ENCODE measurements at regions not wholly inside any gene's neighbourhood (a gene's known extent, or its start where the extent isn't known, plus 50 kb on each side); places are given as distances from the start of the nearest gene placed in this dataset.
"Not testable (repeated sequence)": the region's sequence is repeated elsewhere in the genome, so short reads cannot be mapped to it uniquely, and the experiment has no call there.

DNA sequence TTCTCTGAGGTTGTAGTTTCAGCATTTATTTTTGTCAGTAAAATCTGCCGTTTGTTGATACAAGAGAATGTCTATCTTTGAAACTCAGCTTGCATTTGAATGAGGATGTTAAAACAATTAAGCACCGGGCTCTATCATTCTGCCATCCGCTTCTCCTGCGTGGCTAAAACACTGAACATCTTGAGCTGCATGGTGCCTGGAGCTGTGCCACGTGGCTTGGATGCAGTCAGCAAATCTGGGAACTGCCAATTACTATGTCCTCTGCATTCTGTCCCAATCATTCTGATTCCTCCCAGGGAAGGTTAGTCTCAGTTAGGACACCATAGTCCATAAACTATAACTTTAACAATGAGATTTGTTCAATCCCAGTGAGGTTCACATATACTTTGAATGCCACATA is 598.4 kb downstream of the FBXO15 start:
- DNase-seq, result no peak
- intact Hi-C loops (cut with DNase I, micrococcal nuclease), result no loop called here
- no peak for ATAC-seq

DNA sequence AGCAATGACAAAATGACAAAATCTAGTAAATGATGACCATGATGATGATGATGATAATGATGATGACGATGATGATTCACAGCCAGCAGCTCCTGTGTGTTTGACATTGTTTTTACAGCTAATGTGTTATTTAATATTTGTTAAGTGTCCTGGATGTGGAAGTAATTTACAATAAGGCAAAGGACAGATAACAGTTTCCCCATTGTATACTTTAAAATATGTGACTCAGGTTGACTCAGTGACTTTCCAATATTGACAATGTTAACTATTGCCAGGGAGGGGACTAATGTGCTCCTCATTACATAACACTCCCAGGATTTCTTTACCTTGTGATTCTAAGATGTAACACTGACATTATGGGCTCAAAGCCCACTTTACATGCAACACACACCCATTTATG is 602.2 kb downstream of the FBXO15 start:
- ATAC-seq (no peak), DNase-seq (no peak)
- intact Hi-C loops (cut with DNase I, micrococcal nuclease), result no loop called here

DNA sequence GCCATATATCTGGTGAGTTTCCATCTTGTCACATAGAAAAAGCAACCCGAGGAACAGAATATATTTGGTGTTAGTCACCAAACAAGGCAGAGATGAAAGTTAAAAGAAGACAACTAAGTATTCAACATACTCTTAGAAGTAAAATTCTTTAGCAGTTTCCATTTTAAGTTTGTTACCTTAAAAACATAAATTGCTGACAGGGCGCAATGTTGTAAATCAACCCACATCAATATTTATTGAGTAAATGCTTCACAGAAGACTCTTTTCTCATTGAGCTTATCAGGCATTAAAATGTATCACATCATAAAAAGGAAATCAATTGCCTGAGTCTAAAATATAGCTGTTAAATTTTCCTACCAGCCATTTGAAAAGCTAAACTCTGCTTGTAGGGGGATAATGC is 603.0 kb downstream of the FBXO15 start:
- ATAC-seq (no peak), DNase-seq (no peak)
- intact Hi-C loops (cut with DNase I, micrococcal nuclease), result no loop called here

DNA sequence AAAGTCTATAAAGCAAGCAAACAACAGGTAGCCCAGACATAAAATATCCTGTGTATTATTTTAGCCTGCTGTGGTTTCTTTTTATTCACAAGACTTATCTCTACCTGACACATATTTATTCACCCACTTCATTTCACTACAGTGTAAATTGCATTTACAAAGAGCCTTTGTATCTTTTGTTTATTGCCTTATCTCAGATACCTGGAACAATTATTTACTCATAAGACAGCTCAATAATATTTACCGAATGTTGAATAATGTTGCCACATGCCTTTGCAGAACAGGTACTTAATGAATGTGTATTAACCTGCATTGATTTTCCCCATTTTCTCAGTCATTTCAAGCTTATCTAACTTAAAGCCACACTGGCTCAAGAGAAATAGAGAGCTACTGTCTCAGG is 603.6 kb downstream of the FBXO15 start:
- ATAC-seq (no peak), DNase-seq (no peak)
- intact Hi-C loops (cut with DNase I, micrococcal nuclease), result no loop called here

DNA sequence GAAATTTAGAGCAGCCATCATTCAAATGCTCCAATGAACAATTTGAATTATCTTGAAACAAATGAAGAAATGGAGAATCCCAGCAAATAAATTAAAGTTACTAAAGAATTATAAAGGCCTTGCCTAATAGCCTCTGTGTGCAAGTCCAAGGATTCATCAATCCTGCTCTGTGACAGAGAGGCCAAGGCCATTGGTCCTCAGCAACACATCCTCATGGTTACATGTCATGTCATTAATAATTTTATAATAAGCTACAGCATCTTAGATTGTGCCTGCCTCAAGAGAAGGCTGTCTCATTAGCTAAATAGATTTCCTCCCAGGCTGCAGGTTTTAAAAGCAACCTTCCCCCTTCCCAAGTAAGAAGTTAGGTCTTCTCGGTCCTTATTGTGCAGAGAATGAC is 611.6 kb downstream of the FBXO15 start:
- DNase-seq (no peak), ATAC-seq (no peak)
- intact Hi-C loops (cut with DNase I, micrococcal nuclease), result no loop called here

DNA sequence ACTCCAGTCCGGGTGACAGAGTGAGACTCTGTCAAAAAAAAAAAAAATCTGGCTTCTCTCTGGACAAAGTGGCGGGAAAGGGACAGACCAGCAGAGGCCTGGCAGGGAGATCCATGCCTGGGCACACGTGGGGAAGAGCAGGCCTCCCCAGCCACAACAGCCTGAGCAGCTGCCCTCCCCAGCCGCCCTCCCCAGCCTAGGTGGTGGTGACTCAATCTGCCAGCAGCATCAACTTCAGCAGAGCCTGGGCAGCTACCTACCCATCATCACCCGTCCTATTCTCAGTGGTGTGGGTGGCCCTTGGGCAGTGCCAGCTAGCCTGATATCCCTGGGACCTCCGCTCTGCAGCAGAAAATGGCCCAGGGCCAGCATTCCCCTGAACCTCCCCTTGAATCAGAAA is 612.4 kb downstream of the FBXO15 start:
- no peak for DNase-seq

DNA sequence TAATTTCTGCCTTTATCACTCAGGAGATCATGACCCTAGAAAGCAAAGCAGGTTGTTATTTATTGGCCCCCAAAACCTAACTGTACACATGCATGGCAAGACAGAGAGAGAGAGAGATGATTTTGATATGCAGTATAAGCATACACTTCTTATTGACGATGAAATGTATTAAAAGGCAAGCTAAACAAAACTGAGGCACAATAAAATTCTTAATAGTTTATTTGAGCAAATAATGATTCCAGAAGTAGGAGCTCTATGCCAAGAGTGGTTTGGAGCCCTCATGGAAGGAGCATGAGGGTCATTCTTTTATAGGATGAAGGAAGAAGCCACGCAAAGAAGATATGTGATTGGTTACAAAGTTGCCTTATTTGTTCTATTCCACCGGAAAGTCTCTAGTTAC is 616.0 kb downstream of the FBXO15 start:
- intact Hi-C loops (cut with DNase I, micrococcal nuclease), result no loop called here
- no peak for ATAC-seq
- no peak for DNase-seq

More for the DNA sequence above, 612.4 kb downstream of the FBXO15 start:
- ATAC-seq, result no peak
- intact Hi-C loops (cut with DNase I, micrococcal nuclease), result no loop called here

DNA sequence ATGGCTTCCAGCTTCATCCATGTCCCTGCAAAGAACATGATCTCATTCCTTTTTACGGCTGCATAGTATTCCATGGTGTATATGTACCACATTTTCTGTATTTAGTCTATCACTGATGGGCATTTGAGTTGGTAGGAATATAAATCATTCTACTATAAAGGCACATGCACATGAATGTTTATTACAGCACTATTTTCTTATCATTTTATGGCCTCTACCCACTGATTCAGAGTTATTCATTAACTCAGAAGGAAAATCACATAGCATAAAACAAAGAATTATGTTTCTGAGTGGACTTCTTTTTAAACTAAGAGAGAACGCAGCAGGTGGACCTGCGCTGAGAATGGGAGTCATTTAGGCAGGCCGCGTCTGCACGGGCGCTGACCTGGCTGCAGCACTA is 619.6 kb downstream of the FBXO15 start:
- DNase-seq, result no peak
- intact Hi-C loops (cut with DNase I, micrococcal nuclease), result no loop called here
- ATAC-seq, result peak; percentile 73

DNA sequence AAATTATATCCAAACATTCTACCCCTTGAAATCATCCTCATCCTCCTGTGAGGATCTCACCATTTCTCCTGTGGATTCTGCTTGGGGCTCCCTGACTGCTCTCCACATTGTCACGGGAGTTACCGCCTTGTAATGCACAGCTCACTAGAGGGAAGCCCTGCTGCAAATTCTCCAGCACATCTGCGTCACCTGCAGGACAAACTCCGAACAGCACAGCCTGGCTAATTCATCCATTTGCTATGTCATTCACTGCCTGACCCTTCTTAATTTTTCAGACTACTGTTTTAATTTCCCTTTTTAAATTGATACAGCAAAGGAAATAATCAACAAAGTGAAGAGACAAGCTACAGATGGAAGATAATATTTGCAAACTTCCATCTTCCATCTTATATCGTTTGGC is 627.4 kb downstream of the FBXO15 start:
- no peak for ATAC-seq
- DNase-seq, result no peak
- intact Hi-C loops (cut with DNase I, micrococcal nuclease), result no loop called here

DNA sequence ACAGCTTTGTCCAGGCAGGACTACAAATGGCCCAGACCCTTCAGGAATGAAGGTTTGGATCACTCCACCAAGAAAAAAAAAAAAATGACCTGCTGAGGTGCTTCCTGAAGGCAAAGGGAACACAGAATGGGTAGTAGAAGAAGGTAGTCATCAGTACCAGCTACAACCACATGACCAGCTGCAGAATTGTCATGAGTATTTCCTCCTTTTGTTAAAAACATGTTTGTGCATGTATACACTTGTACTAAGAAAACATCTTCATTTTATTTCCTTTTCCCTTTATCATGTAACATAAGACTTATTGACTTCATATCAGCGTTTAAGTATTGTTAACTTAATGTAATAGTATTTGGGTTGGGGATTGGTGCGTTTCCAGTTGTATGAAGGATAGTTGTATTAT is 631.6 kb downstream of the FBXO15 start:
- intact Hi-C loops (cut with DNase I, micrococcal nuclease); ATAC-seq; DNase-seq: not testable (repeated sequence)

DNA sequence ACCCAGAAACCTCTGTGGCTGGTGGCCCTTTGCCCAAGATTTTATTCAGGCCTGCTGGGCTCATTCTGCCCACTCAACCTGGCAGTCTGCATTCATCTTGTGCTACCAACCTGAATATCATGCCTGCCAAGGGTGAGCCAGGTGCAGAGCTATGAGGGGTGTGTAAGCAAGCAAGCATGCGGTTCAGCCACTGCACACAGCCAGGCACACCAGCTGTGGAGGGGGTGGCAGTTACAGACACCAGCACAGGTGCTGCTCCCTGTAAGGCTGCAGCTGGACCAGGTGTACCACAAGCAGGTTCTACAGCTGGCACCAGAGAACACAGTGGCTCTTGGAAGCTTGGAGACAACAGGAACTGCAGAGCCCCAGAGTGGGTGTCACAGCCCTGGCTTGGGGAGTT is 633.2 kb downstream of the FBXO15 start:
- DNase-seq (no peak), ATAC-seq (no peak)
- intact Hi-C loops (cut with DNase I, micrococcal nuclease), result no loop called here

DNA sequence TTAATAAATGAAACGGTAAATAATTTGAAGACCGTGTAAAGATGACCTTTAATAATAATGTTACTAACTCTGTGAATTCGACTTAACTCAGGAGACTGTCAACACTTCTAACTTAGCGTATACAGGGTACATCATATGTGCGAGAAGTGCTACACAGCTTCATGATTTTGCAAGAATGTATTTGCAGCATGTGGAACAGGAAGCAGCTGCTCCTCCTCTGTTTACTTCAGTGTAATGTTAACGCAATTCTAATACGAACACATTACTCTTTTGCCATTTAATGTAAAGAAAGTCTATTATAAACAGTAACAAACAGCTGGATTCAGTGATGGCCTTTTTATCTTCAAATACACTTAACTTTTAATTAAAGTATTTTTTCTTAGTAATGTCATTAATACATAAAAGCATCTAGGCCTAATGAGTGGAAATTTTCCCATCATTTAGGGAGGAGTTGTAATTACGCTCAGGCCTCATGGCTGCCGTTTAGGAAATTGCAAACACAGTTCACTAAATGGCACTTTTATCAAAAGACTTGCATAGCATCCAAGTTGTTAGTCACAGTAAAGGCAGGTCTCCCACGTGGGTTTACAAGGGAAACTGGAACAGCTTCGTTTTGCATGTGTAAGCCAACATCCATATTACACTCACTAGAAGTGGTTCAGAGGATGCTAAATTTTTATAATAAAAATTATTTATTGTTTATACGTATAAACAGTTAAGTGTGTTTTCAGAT is 635.7 kb downstream of the FBXO15 start:
- intact Hi-C loops (cut with DNase I, micrococcal nuclease), result no loop called here
- no peak for DNase-seq
- ATAC-seq, result no peak

DNA sequence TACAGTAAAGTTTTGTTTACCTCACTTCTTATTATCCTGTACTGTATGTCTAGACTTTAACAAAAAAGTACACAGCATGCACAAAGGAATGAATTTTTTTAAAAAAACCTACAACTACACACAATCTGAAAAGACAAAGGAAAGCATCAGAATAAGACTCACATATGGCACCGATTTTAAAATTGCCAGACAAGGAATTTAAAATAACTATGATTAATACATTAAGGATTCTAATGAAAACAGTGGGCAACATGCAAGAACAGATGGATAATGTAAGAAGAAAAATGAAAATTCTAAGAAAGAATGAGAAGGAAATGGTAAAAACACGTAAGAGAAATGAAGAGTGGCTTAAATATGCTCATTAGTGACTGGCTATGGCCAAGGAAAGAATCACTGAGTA is 638.2 kb downstream of the FBXO15 start:
- ATAC-seq (no peak), DNase-seq (no peak)
- intact Hi-C loops (cut with DNase I, micrococcal nuclease), result no loop called here

DNA sequence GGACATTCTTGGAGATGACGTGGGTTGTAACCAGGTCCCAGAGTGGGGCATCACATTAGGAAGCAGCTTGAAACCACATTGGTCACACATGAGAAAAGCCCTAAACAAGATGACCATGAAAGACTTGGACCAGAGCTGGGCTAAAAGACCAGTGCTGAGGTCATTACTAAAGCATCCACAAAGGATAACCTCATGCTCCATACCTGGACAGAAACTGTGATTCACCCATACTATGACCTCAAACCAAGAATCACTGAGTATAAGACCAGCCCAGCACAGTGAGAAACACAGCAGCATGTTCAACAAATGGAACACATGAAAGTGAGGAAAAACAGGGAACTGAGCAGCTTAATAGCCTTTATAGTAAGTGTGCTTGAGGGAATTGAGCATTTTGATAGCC is 635.5 kb upstream of the NETO1 start:
- no peak for DNase-seq
- intact Hi-C loops (cut with DNase I, micrococcal nuclease), result no loop called here
- ATAC-seq, result no peak

DNA sequence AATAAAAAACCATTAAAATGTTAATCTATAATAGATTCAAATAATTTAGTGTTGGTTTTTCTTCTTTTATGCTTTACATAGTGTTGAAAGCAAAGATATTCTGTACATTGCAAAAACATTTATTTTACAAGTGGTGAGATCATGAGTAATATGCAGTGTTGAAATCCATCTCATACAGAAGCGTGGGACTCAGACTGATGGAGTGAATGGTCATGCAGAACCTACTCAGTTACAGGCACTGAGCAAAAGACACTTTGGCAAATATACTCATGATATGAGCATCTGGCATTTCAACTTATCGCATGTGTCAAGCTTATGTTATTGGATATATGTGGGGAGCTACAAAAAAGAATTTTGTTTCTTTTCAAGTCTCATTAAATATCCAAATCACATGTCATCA is 620.2 kb upstream of the NETO1 start:
- intact Hi-C loops (cut with DNase I, micrococcal nuclease), result no loop called here
- DNase-seq (no peak), ATAC-seq (no peak)

DNA sequence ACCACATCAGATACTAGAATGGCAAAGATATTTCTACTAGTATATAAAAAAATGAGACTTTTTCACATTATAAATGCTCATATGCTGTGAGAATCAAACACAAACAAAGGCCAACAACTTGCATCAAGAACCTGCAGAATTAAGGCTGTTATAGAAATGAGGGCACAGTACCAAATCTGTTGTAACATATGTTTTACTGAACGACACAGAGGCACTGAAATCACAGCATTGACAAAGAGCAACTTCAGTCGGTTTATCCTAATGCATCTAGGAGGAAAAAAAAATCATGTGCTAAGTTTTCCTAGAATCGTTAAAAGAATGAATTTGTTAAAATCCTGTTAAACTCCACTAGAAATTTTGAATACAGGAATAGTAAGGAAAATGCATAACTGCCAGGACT is 617.4 kb upstream of the NETO1 start:
- no peak for DNase-seq
- no peak for ATAC-seq
- intact Hi-C loops (cut with DNase I, micrococcal nuclease), result no loop called here

DNA sequence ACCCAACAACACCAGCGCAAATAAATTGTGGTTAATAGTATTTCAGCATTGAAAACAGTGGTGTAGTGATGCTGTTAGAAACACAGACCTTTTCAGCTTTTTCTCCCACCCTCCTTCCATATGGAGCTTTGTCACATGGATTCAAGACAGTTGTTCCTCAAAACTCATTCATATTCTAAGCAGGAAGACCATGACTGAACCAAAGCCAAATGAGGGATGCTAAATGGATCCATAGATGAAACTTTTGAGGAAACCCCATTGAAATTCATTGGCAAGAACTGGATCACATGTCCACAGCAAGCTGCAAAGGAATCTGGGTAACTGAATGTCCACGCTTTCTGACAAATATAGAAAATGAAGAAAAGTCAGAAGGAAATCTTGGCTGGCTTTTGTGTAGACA is 615.1 kb upstream of the NETO1 start:
- DNase-seq, result no peak
- no peak for ATAC-seq
- intact Hi-C loops (cut with DNase I, micrococcal nuclease), result no loop called here

DNA sequence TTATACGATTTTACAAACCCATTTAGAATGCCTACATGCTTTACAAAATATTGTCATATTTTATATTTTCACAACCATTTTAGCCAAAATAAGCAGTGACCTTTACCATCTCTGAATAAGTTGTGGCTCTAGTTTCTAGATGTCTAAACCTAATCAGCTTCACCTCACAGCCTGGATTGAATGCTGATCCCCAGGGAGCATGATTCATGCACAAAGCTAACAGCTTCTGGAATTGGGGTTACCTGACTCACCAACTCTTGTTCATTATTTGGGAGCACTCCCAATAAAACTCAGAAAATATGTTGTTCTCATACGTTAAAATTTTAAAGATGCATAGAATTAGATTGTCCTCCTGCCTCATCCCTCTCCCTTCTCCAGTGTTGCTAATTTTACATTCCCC is 611.7 kb upstream of the NETO1 start:
- intact Hi-C loops (cut with DNase I, micrococcal nuclease), result no loop called here
- DNase-seq (no peak), ATAC-seq (no peak)

DNA sequence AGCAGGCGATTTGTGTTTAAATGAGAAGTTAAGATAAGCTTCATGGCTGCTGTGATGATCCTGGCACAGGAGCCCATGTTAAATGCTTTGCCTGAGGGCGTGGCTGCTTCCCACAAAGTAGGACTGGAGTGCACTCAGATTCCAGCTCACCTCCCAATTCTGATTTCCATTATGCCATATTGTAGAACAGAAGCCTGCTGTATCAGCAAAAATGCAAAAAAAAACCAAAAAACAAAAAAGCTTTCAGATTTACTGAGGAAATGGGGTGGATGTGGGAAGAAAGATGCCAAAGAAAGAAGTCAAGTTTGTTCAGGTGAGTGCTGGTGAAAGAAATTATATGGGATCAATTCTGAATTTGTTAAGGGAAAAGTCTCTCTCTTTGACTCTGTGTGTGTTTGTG is 610.4 kb upstream of the NETO1 start:
- ATAC-seq, result no peak
- intact Hi-C loops (cut with DNase I, micrococcal nuclease), result no loop called here

DNA sequence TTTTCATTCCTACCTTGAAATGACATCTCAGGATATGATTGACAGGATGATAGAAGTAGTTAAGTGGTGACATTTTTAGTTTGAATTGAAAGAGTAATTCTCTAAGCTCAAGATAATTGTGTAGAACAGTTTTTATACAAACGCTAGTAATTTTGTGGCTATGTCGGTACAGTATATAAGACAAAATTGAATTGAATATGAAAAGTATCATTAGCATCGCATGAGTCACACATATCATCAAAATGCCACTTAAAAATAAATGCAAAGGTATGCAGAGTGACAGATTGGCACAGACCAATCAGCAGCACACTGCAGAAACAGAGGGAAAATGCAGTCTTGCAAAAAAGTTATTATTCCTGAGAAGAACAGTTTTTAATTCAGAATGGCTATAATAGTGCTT is 608.2 kb upstream of the NETO1 start:
- DNase-seq (no peak), ATAC-seq (no peak)
- intact Hi-C loops (cut with DNase I, micrococcal nuclease), result no loop called here

More for the DNA sequence above, 610.4 kb upstream of the NETO1 start:
- no peak for DNase-seq

DNA sequence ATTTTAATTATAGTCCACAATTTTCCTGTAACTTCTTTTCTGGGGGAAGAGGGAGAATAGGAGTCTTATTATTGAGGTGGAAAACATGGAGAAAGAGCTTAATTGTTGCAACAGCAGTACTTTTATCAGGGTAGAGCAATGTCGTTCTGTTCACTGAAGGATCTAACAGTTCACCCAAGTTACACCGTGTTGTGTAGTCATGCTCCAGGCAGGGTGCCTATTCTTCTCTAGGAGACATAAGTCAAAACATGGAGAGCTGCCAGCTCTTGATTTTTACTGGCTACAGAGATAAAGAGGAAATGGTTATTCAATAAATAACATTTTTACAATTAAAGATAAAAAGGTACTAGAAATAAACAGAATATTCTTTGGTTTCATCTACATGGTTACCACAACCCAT is 594.3 kb upstream of the NETO1 start:
- intact Hi-C loops (cut with DNase I, micrococcal nuclease), result no loop called here
- ATAC-seq, result no peak
- DNase-seq, result no peak

DNA sequence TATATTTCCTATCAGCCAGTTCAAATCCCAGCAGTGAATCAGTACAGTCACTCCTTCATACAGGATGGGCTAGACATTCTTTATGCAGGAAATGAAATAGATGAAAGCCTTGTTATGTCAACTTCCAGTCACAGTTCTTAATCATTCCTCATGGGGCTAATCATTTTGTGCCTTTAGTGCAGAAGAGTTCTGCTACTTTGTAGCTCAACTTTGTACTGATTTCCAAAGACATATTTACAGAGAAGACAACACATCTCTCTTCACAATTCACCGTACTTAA is 593.9 kb upstream of the NETO1 start:
- intact Hi-C loops (cut with DNase I, micrococcal nuclease), result no loop called here
- ATAC-seq (no peak), DNase-seq (no peak)
